GM18498 (cell line): ENCODE measurements at regions not wholly inside any gene's neighbourhood (a gene's known extent, or its start where the extent isn't known, plus 50 kb on each side); places are given as distances from the start of the nearest gene placed in this dataset.

Source experiments
- ATAC-seq: cut with Tn5 transposase; IDR thresholded peaks from one replicate; pipeline ENCODE4 v1.9.1; 2021; ENCODE audit warnings: mild to moderate bottlenecking, moderate library complexity; ENCODE audit not compliant: unreplicated experiment

- no peak for ATAC-seq
Measured at GRCh38 chr4:36786519-36786918, 458.0 kb upstream of the NWD2 start.

GRCh38 chr4:36794716-36795115, 449.8 kb upstream of the NWD2 start:
- ATAC-seq: no peak

- no peak for ATAC-seq
Measured at GRCh38 chr4:36812149-36812548, 432.4 kb upstream of the NWD2 start.

GRCh38 chr4:36815536-36815935, 429.0 kb upstream of the NWD2 start:
- ATAC-seq: no peak

- ATAC-seq: no peak
Measured at GRCh38 chr4:36823199-36823967, 421.2 kb upstream of the NWD2 start.

- no peak for ATAC-seq
Measured at GRCh38 chr4:36824682-36825081, 419.9 kb upstream of the NWD2 start.

GRCh38 chr4:36835246-36835645, 409.3 kb upstream of the NWD2 start:
- ATAC-seq: no peak

- ATAC-seq: no peak
Measured at GRCh38 chr4:36841583-36842326, 402.8 kb upstream of the NWD2 start.

- no peak for ATAC-seq
Measured at GRCh38 chr4:36844448-36844847, 400.1 kb upstream of the NWD2 start.

GRCh38 chr4:36852856-36853255, 391.7 kb upstream of the NWD2 start:
- no peak for ATAC-seq

- no peak for ATAC-seq
Measured at GRCh38 chr4:36854554-36854953, 390.0 kb upstream of the NWD2 start.

GRCh38 chr4:36863601-36864000, 380.9 kb upstream of the NWD2 start:
- no peak for ATAC-seq

GRCh38 chr4:36870121-36870520, 374.4 kb upstream of the NWD2 start:
- peak; percentile 45 for ATAC-seq

- no peak for ATAC-seq
Measured at GRCh38 chr4:36872679-36873078, 371.9 kb upstream of the NWD2 start.

GRCh38 chr4:36884151-36884550, 360.4 kb upstream of the NWD2 start:
- ATAC-seq: no peak

GRCh38 chr4:36891971-36892370, 352.6 kb upstream of the NWD2 start:
- no peak for ATAC-seq

- ATAC-seq: no peak
Measured at GRCh38 chr4:36900446-36900987, 344.0 kb upstream of the NWD2 start.

GRCh38 chr4:36904823-36905222, 339.7 kb upstream of the NWD2 start:
- ATAC-seq: no peak

- ATAC-seq: no peak
Measured at GRCh38 chr4:36914106-36914505, 330.4 kb upstream of the NWD2 start.

- no peak for ATAC-seq
Measured at GRCh38 chr4:36915717-36916116, 328.8 kb upstream of the NWD2 start.

- no peak for ATAC-seq
Measured at GRCh38 chr4:36917413-36917812, 327.1 kb upstream of the NWD2 start.

GRCh38 chr4:36919721-36920120, 324.8 kb upstream of the NWD2 start:
- no peak for ATAC-seq
